ENCODE measurements at regions not wholly inside any gene's neighbourhood (a gene's known extent, or its start where the extent isn't known, plus 50 kb on each side); places are given as distances from the start of the nearest gene placed in this dataset.
A peak's percentile ranks its signal among the peaks of the same experiment; 100 is the strongest.

GRCh38 chr11:127864861-127865260 is 722.5 kb downstream of the ETS1 start:
- TF ChIP-seq Cebpa-rat (IDR thresholded peaks at IDR 0.05), result no peak
- H3K9ac ChIP-seq, result no peak overlapping the region
- no peaks in the 10 kb centered on the region for H4K20me1 ChIP-seq
- H3K4me2 ChIP-seq, result no peak overlapping the region
- no peaks in the 10 kb centered on the region for H3K27me3 ChIP-seq
- H3K9me3 ChIP-seq (replicated peaks in 1 of 11), result no peaks in the 10 kb centered on the region
- no peaks in the 10 kb centered on the region for H3K36me3 ChIP-seq
- peaks cover 3 to 20% (median 10%) of the 10 kb centered on the region in 10 experiments; a peak in 16 of 20 replicates for H3K4me1 ChIP-seq
- H3K27ac ChIP-seq, result no peak overlapping the region
- H3K4me3 ChIP-seq, result no peak overlapping the region

GRCh38 chr11:127862406-127862805 is 725.0 kb downstream of the ETS1 start:
- no peak for TF ChIP-seq Cebpa-rat (IDR thresholded peaks at IDR 0.05)
- Histone ChIP-seq H3K36me3 (no peaks in the 10 kb centered on the region), H3K9ac (no peak overlapping the region), H3K4me3 (no peak overlapping the region), H3K4me1 (peaks cover 6 to 31% (median 20%) of the 10 kb centered on the region in 10 experiments; a peak in 16 of 20 replicates), H3K4me2 (no peak overlapping the region), H4K20me1 (no peaks in the 10 kb centered on the region), H3K27me3 (no peaks in the 10 kb centered on the region), H3K9me3 (replicated peaks in 1 of 11) (no peaks in the 10 kb centered on the region), H3K27ac (no peak overlapping the region)

- H3K4me3 ChIP-seq, result 0 out of 20 replicates have a peak overlapping the region, but pooled peaks of 1 of the 10 experiments have one; percentile 8
- H3K4me1 ChIP-seq, result peaks cover 6 to 27% (median 19%) of the 10 kb centered on the region in 10 experiments; a peak in 16 of 20 replicates
- H3K36me3 ChIP-seq, result no peaks in the 10 kb centered on the region
- H3K9me3 ChIP-seq (replicated peaks in 1 of 11), result no peaks in the 10 kb centered on the region
- H3K27me3 ChIP-seq, result no peaks in the 10 kb centered on the region
- no peaks in the 10 kb centered on the region for H4K20me1 ChIP-seq
- no peak for TF ChIP-seq Cebpa-rat (IDR thresholded peaks at IDR 0.05)
- H3K9ac ChIP-seq, result peak overlapping the region in 3 of 11 experiments; percentile 44 to 66 (median 51); a peak in 3 of 22 replicates
- peak overlapping the region in 6 of 11 experiments; percentile 10 to 86 (median 61); a peak in 10 of 22 replicates for H3K27ac ChIP-seq
- H3K4me2 ChIP-seq, result peak overlapping the region; percentile 3 to 89 (median 68); a peak in 18 of 22 replicates
Measured at GRCh38 chr11:127859941-127860354, 727.4 kb downstream of the ETS1 start.

- no peaks in the 10 kb centered on the region for H4K20me1 ChIP-seq
- H3K27me3 ChIP-seq, result no peaks in the 10 kb centered on the region
- H3K9me3 ChIP-seq (replicated peaks in 1 of 11), result no peaks in the 10 kb centered on the region
- H3K4me1 ChIP-seq, result peaks cover 0 to 10% (median 0%) of the 10 kb centered on the region in 10 experiments; a peak in 3 of 20 replicates
- H3K9ac ChIP-seq, result no peak overlapping the region
- H3K36me3 ChIP-seq, result no peaks in the 10 kb centered on the region
- no peak for TF ChIP-seq Cebpa-rat (IDR thresholded peaks at IDR 0.05)
- H3K27ac ChIP-seq, result no peak overlapping the region
- H3K4me2 ChIP-seq, result peak overlapping the region in 1 of 11 experiments; percentile 4; a peak in 1 of 22 replicates
- no peak overlapping the region for H3K4me3 ChIP-seq
Measured at GRCh38 chr11:127844876-127845275, 742.5 kb downstream of the ETS1 start.

- TF ChIP-seq Cebpa-rat (IDR thresholded peaks at IDR 0.05), result no peak
- Histone ChIP-seq H3K36me3 (no peaks in the 10 kb centered on the region), H3K9ac (no peak overlapping the region), H4K20me1 (no peaks in the 10 kb centered on the region), H3K4me3 (no peak overlapping the region), H3K27me3 (no peaks in the 10 kb centered on the region), H3K4me2 (no peak overlapping the region; a peak in 1 of 22 replicates), H3K27ac (no peak overlapping the region), H3K4me1 (peaks cover 0 to 10% (median 0%) of the 10 kb centered on the region in 10 experiments; a peak in 3 of 20 replicates), H3K9me3 (replicated peaks in 1 of 11) (no peaks in the 10 kb centered on the region)
Measured at GRCh38 chr11:127843483-127844396, 743.6 kb downstream of the ETS1 start.

- Histone ChIP-seq H3K4me1 (no peaks in the 10 kb centered on the region), H3K4me2 (no peak overlapping the region), H4K20me1 (no peaks in the 10 kb centered on the region), H3K27ac (no peak overlapping the region), H3K27me3 (no peaks in the 10 kb centered on the region), H3K9ac (no peak overlapping the region), H3K9me3 (replicated peaks in 1 of 11) (no peaks in the 10 kb centered on the region), H3K4me3 (no peak overlapping the region), H3K36me3 (no peaks in the 10 kb centered on the region)
- no peak for TF ChIP-seq Cebpa-rat (IDR thresholded peaks at IDR 0.05)
Measured at GRCh38 chr11:127825183-127825582, 762.2 kb downstream of the ETS1 start.

GRCh38 chr11:127818625-127819024 is 768.7 kb downstream of the ETS1 start:
- H3K27me3 ChIP-seq, result no peaks in the 10 kb centered on the region
- no peak overlapping the region for H3K27ac ChIP-seq
- H3K9me3 ChIP-seq (replicated peaks in 1 of 11), result no peaks in the 10 kb centered on the region
- no peak overlapping the region for H3K4me3 ChIP-seq
- no peaks in the 10 kb centered on the region for H4K20me1 ChIP-seq
- no peak for TF ChIP-seq Cebpa-rat (IDR thresholded peaks at IDR 0.05)
- no peaks in the 10 kb centered on the region for H3K36me3 ChIP-seq
- H3K9ac ChIP-seq, result no peak overlapping the region
- H3K4me1 ChIP-seq, result no peaks in the 10 kb centered on the region
- H3K4me2 ChIP-seq, result no peak overlapping the region

GRCh38 chr11:127816962-127817361 is 770.4 kb downstream of the ETS1 start:
- no peaks in the 10 kb centered on the region for H3K9me3 ChIP-seq (replicated peaks in 1 of 11)
- H3K27me3 ChIP-seq, result no peaks in the 10 kb centered on the region
- no peaks in the 10 kb centered on the region for H4K20me1 ChIP-seq
- H3K36me3 ChIP-seq, result no peaks in the 10 kb centered on the region
- H3K4me2 ChIP-seq, result no peak overlapping the region
- H3K4me1 ChIP-seq, result no peaks in the 10 kb centered on the region
- H3K27ac ChIP-seq, result no peak overlapping the region
- H3K9ac ChIP-seq, result no peak overlapping the region
- no peak for TF ChIP-seq Cebpa-rat (IDR thresholded peaks at IDR 0.05)
- H3K4me3 ChIP-seq, result no peak overlapping the region

- Histone ChIP-seq H3K4me1 (no peaks in the 10 kb centered on the region), H3K9me3 (replicated peaks in 1 of 11) (no peaks in the 10 kb centered on the region), H3K9ac (no peak overlapping the region), H3K36me3 (no peaks in the 10 kb centered on the region), H3K4me3 (no peak overlapping the region), H3K27me3 (no peaks in the 10 kb centered on the region), H4K20me1 (no peaks in the 10 kb centered on the region), H3K27ac (no peak overlapping the region), H3K4me2 (0 out of 22 replicates have a peak overlapping the region, but pooled peaks of 1 of the 11 experiments have one; percentile 13)
- no peak for TF ChIP-seq Cebpa-rat (IDR thresholded peaks at IDR 0.05)
Measured at GRCh38 chr11:127815331-127815730, 772.0 kb downstream of the ETS1 start.
